ENCODE measurements at regions not wholly inside any gene's neighbourhood (a gene's known extent, or its start where the extent isn't known, plus 50 kb on each side); places are given as distances from the start of the nearest gene placed in this dataset.

DNA sequence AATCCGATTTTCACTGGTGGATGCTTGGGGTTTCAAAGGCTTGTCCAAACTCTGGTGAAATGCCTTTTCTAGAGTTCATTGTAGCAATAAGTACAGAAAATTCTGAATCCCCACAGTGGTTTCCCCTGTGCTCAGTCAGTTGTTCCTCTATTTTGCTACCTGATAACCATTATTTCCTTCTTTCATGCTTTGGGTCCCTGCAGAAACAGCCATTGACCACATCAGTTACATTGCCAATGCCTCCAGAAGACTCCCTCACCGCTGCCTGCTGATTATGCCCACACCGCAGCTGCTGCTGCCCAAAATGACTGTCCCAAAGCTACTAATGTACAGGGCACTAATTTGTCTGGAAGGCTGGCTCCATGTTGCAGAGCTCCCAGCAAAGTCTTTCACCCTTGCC is 517.3 kb downstream of the KLF12 start:
- no peaks in the 10 kb centered on the region for H3K36me3 ChIP-seq
- intact Hi-C loops (cut with DNase I; ENCODE audit: low total_unique reads), result no loop called here
- no peaks in the 10 kb centered on the region for H3K4me1 ChIP-seq

DNA sequence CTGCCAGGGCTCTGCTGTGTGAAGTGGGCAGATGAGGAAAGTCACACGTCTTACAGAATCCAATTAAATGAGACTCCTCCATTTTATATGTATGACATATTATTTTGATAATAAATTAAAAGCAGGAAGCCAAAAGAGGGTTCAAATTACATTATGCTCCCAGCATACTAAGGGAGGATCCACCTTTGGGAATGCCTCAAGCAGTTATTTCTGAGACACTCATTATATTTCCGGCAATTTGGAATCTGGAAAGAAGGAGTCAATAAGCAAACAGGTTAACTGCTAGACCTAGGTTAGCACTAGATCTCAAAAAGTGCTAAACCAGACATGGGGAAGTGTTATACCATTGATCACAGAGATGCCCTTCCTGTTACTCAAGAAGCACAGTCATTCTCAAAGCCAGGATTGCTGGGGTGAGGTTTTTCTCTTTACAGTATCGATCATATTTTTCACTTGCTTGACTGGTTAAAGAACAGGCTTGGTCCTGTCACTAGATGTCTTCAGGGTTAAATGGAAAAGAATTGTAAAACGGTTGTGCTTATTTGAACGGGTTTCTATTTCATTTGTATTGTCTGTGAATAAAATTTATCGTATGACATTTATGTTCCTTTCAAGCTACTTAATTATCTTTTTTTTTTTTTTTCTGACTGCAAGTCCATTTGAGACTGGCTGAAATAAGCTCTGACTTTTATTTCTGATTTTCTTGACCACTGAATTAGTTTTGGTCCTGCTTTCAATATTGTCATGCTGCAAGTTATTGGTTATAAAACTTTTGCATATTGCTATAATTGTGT is 523.2 kb downstream of the KLF12 start:
- no peaks in the 10 kb centered on the region for H3K36me3 ChIP-seq
- intact Hi-C loops (cut with DNase I; ENCODE audit: low total_unique reads), result no loop called here
- H3K27ac ChIP-seq, result no peak overlapping the region
- DNase-seq, result no peak
- no peaks in the 10 kb centered on the region for H3K27me3 ChIP-seq
- H3K4me3 ChIP-seq, result no peak overlapping the region
- H3K4me1 ChIP-seq, result no peaks in the 10 kb centered on the region
- TF ChIP-seq, protein P1, sequence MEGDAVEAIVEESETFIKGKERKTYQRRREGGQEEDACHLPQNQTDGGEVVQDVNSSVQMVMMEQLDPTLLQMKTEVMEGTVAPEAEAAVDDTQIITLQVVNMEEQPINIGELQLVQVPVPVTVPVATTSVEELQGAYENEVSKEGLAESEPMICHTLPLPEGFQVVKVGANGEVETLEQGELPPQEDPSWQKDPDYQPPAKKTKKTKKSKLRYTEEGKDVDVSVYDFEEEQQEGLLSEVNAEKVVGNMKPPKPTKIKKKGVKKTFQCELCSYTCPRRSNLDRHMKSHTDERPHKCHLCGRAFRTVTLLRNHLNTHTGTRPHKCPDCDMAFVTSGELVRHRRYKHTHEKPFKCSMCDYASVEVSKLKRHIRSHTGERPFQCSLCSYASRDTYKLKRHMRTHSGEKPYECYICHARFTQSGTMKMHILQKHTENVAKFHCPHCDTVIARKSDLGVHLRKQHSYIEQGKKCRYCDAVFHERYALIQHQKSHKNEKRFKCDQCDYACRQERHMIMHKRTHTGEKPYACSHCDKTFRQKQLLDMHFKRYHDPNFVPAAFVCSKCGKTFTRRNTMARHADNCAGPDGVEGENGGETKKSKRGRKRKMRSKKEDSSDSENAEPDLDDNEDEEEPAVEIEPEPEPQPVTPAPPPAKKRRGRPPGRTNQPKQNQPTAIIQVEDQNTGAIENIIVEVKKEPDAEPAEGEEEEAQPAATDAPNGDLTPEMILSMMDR (IDR thresholded peaks at IDR 0.05), result no peak
- H3K9me3 ChIP-seq, result no peaks in the 10 kb centered on the region

More for the DNA sequence above, 517.3 kb downstream of the KLF12 start:
- no peak overlapping the region for H3K27ac ChIP-seq
- DNase-seq, result no peak
- H3K27me3 ChIP-seq, result no peaks in the 10 kb centered on the region
- no peaks in the 10 kb centered on the region for H3K9me3 ChIP-seq
- TF ChIP-seq, protein P1 (IDR thresholded peaks at IDR 0.05), result no peak
- no peak overlapping the region for H3K4me3 ChIP-seq

DNA sequence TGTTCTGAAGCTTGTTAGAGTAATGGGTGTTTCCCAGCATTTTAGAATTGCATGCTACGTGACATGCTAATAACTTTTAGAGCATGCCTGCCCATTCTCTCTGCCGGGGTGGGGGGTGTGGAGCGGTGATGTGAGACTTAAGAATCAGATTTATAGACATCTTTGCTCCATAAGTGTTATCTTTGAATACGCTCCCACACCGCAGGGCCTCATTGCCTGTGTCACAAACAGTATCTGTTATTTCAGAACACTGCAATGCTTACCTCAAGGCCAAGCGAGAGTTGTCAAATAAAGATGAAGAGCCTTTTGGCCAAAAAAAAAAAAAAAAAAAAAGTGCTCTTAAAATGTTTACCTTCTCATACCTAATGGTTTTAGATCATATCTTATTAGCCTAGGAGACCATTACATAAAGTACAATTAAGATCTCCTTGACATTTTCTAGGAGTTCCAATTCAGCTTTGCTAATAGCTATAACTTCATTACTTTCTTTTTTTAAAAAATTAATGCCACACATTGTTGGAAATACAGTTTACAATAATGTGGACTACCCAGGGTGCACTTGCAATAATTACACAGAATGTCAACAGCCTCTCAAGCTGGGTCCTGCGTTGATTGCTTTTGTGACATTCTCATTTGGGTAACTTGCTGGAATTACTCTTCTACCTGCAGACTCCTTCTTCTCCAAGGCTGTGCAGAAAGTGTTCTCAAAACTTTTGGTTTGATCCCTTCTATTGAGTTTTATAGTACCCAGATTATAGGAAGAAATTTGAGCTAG is 525.3 kb downstream of the KLF12 start:
- Histone ChIP-seq H3K4me3 (no peak overlapping the region), H3K4me1 (no peaks in the 10 kb centered on the region), H3K27ac (no peak overlapping the region), H3K36me3 (no peaks in the 10 kb centered on the region), H3K9me3 (no peaks in the 10 kb centered on the region), H3K27me3 (no peaks in the 10 kb centered on the region)
- DNase-seq, result no peak
- TF ChIP-seq, protein P1 (IDR thresholded peaks at IDR 0.05), result no peak
- intact Hi-C loops (cut with DNase I; ENCODE audit: low total_unique reads), result no loop called here

GRCh38 chr13:73608157-73608516 is 526.1 kb downstream of the KLF12 start:
- Histone ChIP-seq H3K4me1 (no peaks in the 10 kb centered on the region), H3K4me3 (no peak overlapping the region), H3K27me3 (no peaks in the 10 kb centered on the region), H3K36me3 (no peaks in the 10 kb centered on the region), H3K9me3 (no peaks in the 10 kb centered on the region), H3K27ac (no peak overlapping the region)
- intact Hi-C loops (cut with DNase I; ENCODE audit: low total_unique reads), result no loop called here
- DNase-seq, result no peak
- TF ChIP-seq, protein P1 (IDR thresholded peaks at IDR 0.05), result no peak

GRCh38 chr13:73607489-73608156 is 526.6 kb downstream of the KLF12 start:
- Histone ChIP-seq H3K4me3 (no peak overlapping the region), H3K27ac (no peak overlapping the region), H3K4me1 (no peaks in the 10 kb centered on the region), H3K27me3 (no peaks in the 10 kb centered on the region), H3K36me3 (no peaks in the 10 kb centered on the region), H3K9me3 (no peaks in the 10 kb centered on the region)
- intact Hi-C loops (cut with DNase I; ENCODE audit: low total_unique reads), result no loop called here
- TF ChIP-seq, protein P1 (IDR thresholded peaks at IDR 0.05), result no peak
- no peak for DNase-seq

All from tibial artery (tissue), 4 donors.